HFFc6 (cell line): ENCODE measurements at regions not wholly inside any gene's neighbourhood (a gene's known extent, or its start where the extent isn't known, plus 50 kb on each side); places are given as distances from the start of the nearest gene placed in this dataset.

Experiments
- DNase-seq: peaks from one replicate; pipeline ENCODE4 v3.0.0-alpha.2; 2018
- H3K27ac Mint-ChIP-seq: 2 replicates; pipeline ENCODE4 v1.8.0; 2020; ENCODE audit warnings: mild to moderate bottlenecking, mixed read lengths
- H3K27me3 Mint-ChIP-seq: 2 replicates; pipeline ENCODE4 v1.8.0; 2021; ENCODE audit warnings: mild to moderate bottlenecking, moderate library complexity, mixed read lengths; ENCODE audit not compliant: insufficient read depth
- H3K36me3 Mint-ChIP-seq: 2 replicates; pipeline ENCODE4 v1.8.0; 2021; ENCODE audit warnings: low read depth, mixed read lengths
- H3K4me1 Mint-ChIP-seq: 2 replicates; pipeline ENCODE4 v1.8.0; 2020; ENCODE audit warnings: low read depth, mixed read lengths
- H3K4me3 Mint-ChIP-seq: 2 replicates; pipeline ENCODE4 v1.8.0; 2020; ENCODE audit warnings: mild to moderate bottlenecking, moderate library complexity, mixed read lengths
- H3K9me3 Mint-ChIP-seq: 2 replicates; pipeline ENCODE4 v1.8.0; 2020; ENCODE audit warnings: mild to moderate bottlenecking, mixed read lengths
- CTCF ChIP-seq: fragments of 200-600 bp; sonication (generic); IDR thresholded peaks from 2 replicates; pipeline ENCODE4 v1.5.0; 2021; ENCODE audit warnings: antibody characterized with exemption, mild to moderate bottlenecking

- peaks cover 54% of the 10 kb centered on the region for H3K4me1 Mint-ChIP-seq
- H3K36me3 Mint-ChIP-seq: peaks cover 12% of the 10 kb centered on the region
- no peak overlapping the region for H3K4me3 Mint-ChIP-seq
- H3K27ac Mint-ChIP-seq: peak overlapping the region; percentile 59
- no peaks in the 10 kb centered on the region for H3K27me3 Mint-ChIP-seq
- H3K9me3 Mint-ChIP-seq: no peaks in the 10 kb centered on the region
- TF ChIP-seq CTCF: no peak
- DNase-seq: peak; percentile 66
Measured at GRCh38 chr2:226660526-226660925, 139.1 kb downstream of the IRS1 start.

- Mint-ChIP-seq H3K27me3 (0 out of 2 replicates have a peak, but pooled peaks cover 1% of the 10 kb centered on the region), H3K4me1 (peaks cover 51% of the 10 kb centered on the region), H3K36me3 (peaks cover 9% of the 10 kb centered on the region), H3K9me3 (no peaks in the 10 kb centered on the region), H3K27ac (peak overlapping the region; percentile 59), H3K4me3 (no peak overlapping the region)
- DNase-seq: no peak
- TF ChIP-seq CTCF: no peak
Measured at GRCh38 chr2:226660124-226660523, 139.5 kb downstream of the IRS1 start.

GRCh38 chr2:226659410-226659809 lies 140.2 kb downstream of the IRS1 start:
- no peak overlapping the region for H3K27ac Mint-ChIP-seq
- H3K27me3 Mint-ChIP-seq: 0 out of 2 replicates have a peak, but pooled peaks cover 1% of the 10 kb centered on the region
- no peak for DNase-seq
- TF ChIP-seq CTCF: no peak
- H3K4me3 Mint-ChIP-seq: no peak overlapping the region
- H3K9me3 Mint-ChIP-seq: no peaks in the 10 kb centered on the region
- peaks cover 48% of the 10 kb centered on the region for H3K4me1 Mint-ChIP-seq
- H3K36me3 Mint-ChIP-seq: peaks cover 7% of the 10 kb centered on the region

GRCh38 chr2:226658555-226658954 lies 141.1 kb downstream of the IRS1 start:
- Mint-ChIP-seq H3K27ac (no peak overlapping the region), H3K27me3 (0 out of 2 replicates have a peak, but pooled peaks cover 1% of the 10 kb centered on the region), H3K4me3 (no peak overlapping the region), H3K4me1 (peaks cover 57% of the 10 kb centered on the region), H3K9me3 (no peaks in the 10 kb centered on the region), H3K36me3 (peaks cover 7% of the 10 kb centered on the region)
- TF ChIP-seq CTCF: no peak
- DNase-seq: no peak

GRCh38 chr2:226657340-226658053 lies 142.1 kb downstream of the IRS1 start:
- H3K27ac Mint-ChIP-seq: no peak overlapping the region

More at GRCh38 chr2:226657340-226658053, 142.1 kb downstream of the IRS1 start:
- Mint-ChIP-seq H3K27me3 (0 out of 2 replicates have a peak, but pooled peaks cover 1% of the 10 kb centered on the region), H3K4me3 (no peak overlapping the region), H3K4me1 (peaks cover 67% of the 10 kb centered on the region), H3K9me3 (no peaks in the 10 kb centered on the region), H3K36me3 (peaks cover 7% of the 10 kb centered on the region)
- DNase-seq: no peak
- no peak for TF ChIP-seq CTCF
